ENCODE measurements at regions not wholly inside any gene's neighbourhood (a gene's known extent, or its start where the extent isn't known, plus 50 kb on each side); places are given as distances from the start of the nearest gene placed in this dataset.

DNA sequence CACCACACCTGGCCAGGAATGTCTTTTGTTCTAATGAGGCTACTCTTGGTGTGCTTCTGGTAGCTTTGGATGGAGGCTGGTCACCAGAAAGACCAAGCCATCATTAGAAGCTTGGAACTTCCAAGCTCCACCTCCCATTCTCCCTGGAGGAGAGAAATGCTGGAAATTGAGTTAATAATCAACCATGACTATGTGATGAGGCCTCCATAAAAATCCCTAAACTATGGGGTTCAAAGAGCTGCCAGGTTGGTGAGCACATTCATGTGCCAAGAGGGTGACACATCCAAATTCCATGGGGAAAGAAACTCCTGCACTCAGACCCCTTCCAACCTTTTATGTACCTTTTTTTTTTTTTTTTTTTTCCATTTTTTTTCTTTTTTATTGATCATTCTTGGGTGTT, 105.5 kb upstream of the SPATA31C2 start:
- no peak for TF ChIP-seq YY1 (tag by site-specific recombination; IDR thresholded peaks at IDR 0.05)
- TF ChIP-seq, protein P1, sequence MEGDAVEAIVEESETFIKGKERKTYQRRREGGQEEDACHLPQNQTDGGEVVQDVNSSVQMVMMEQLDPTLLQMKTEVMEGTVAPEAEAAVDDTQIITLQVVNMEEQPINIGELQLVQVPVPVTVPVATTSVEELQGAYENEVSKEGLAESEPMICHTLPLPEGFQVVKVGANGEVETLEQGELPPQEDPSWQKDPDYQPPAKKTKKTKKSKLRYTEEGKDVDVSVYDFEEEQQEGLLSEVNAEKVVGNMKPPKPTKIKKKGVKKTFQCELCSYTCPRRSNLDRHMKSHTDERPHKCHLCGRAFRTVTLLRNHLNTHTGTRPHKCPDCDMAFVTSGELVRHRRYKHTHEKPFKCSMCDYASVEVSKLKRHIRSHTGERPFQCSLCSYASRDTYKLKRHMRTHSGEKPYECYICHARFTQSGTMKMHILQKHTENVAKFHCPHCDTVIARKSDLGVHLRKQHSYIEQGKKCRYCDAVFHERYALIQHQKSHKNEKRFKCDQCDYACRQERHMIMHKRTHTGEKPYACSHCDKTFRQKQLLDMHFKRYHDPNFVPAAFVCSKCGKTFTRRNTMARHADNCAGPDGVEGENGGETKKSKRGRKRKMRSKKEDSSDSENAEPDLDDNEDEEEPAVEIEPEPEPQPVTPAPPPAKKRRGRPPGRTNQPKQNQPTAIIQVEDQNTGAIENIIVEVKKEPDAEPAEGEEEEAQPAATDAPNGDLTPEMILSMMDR (tag by site-specific recombination; IDR thresholded peaks at IDR 0.05): no peak
- TF ChIP-seq ZNF777 (tag by site-specific recombination; IDR thresholded peaks at IDR 0.05; ENCODE audit: borderline replicate concordance): no peak
- TF ChIP-seq, protein P2, sequence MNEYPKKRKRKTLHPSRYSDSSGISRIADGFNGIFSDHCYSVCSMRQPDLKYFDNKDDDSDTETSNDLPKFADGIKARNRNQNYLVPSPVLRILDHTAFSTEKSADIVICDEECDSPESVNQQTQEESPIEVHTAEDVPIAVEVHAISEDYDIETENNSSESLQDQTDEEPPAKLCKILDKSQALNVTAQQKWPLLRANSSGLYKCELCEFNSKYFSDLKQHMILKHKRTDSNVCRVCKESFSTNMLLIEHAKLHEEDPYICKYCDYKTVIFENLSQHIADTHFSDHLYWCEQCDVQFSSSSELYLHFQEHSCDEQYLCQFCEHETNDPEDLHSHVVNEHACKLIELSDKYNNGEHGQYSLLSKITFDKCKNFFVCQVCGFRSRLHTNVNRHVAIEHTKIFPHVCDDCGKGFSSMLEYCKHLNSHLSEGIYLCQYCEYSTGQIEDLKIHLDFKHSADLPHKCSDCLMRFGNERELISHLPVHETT (tag by site-specific recombination; IDR thresholded peaks at IDR 0.05): no peak
- TF ChIP-seq, protein P3, sequence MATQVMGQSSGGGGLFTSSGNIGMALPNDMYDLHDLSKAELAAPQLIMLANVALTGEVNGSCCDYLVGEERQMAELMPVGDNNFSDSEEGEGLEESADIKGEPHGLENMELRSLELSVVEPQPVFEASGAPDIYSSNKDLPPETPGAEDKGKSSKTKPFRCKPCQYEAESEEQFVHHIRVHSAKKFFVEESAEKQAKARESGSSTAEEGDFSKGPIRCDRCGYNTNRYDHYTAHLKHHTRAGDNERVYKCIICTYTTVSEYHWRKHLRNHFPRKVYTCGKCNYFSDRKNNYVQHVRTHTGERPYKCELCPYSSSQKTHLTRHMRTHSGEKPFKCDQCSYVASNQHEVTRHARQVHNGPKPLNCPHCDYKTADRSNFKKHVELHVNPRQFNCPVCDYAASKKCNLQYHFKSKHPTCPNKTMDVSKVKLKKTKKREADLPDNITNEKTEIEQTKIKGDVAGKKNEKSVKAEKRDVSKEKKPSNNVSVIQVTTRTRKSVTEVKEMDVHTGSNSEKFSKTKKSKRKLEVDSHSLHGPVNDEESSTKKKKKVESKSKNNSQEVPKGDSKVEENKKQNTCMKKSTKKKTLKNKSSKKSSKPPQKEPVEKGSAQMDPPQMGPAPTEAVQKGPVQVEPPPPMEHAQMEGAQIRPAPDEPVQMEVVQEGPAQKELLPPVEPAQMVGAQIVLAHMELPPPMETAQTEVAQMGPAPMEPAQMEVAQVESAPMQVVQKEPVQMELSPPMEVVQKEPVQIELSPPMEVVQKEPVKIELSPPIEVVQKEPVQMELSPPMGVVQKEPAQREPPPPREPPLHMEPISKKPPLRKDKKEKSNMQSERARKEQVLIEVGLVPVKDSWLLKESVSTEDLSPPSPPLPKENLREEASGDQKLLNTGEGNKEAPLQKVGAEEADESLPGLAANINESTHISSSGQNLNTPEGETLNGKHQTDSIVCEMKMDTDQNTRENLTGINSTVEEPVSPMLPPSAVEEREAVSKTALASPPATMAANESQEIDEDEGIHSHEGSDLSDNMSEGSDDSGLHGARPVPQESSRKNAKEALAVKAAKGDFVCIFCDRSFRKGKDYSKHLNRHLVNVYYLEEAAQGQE (tag by site-specific recombination; IDR thresholded peaks at IDR 0.05): no peak
- no peak for TF ChIP-seq ZBTB17 (tag by site-specific recombination; IDR thresholded peaks at IDR 0.05)
- no peak for TF ChIP-seq IKZF3 (tag by site-specific recombination; IDR thresholded peaks at IDR 0.05)
- TF ChIP-seq ZNF324 (tag by site-specific recombination; IDR thresholded peaks at IDR 0.05): no peak
- no peak for TF ChIP-seq ZNF266 (tag by site-specific recombination; IDR thresholded peaks at IDR 0.05; ENCODE audit: low read depth)
- TF ChIP-seq HOXD13 (CRISPR knock-in tag; IDR thresholded peaks at IDR 0.05; ENCODE audit: borderline replicate concordance): no peak
- TF ChIP-seq, protein P4, sequence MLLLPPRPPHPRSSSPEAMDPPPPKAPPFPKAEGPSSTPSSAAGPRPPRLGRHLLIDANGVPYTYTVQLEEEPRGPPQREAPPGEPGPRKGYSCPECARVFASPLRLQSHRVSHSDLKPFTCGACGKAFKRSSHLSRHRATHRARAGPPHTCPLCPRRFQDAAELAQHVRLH (tag by site-specific recombination; IDR thresholded peaks at IDR 0.05): no peak
- no peak for TF ChIP-seq KLF1 (tag by site-specific recombination; IDR thresholded peaks at IDR 0.05)
- no peak for TF ChIP-seq SETDB1 (IDR thresholded peaks at IDR 0.05; ENCODE audit: insufficient read length, low read length)

Measured in HEK293 (cell line).